ENCODE measurements at regions not wholly inside any gene's neighbourhood (a gene's known extent, or its start where the extent isn't known, plus 50 kb on each side); places are given as distances from the start of the nearest gene placed in this dataset.
A peak's percentile ranks its signal among the peaks of the same experiment; 100 is the strongest.
"Not testable (repeated sequence)": the region's sequence is repeated elsewhere in the genome, so short reads cannot be mapped to it uniquely, and the experiment has no call there.

- peak; percentile 67 for FAIRE-seq
These were observed 157.9 kb downstream of the RAP2B start for GRCh38 chr3:153319705-153320554.

GRCh38 chr3:153320585-153321128 is 158.6 kb downstream of the RAP2B start:
- FAIRE-seq, result no peak

- no peak for FAIRE-seq
These were observed 166.7 kb downstream of the RAP2B start for GRCh38 chr3:153328690-153329089.

GRCh38 chr3:153330901-153331300 is 168.9 kb downstream of the RAP2B start:
- FAIRE-seq, result no peak

GRCh38 chr3:153331676-153332075 is 169.7 kb downstream of the RAP2B start:
- peak; percentile 85 for FAIRE-seq

GRCh38 chr3:153334558-153334957 is 172.5 kb downstream of the RAP2B start:
- FAIRE-seq, result no peak

GRCh38 chr3:153337369-153337768 is 175.3 kb downstream of the RAP2B start:
- no peak for FAIRE-seq

- FAIRE-seq, result no peak
These were observed 176.5 kb downstream of the RAP2B start for GRCh38 chr3:153338487-153338886.

GRCh38 chr3:153339065-153339464 is 177.0 kb downstream of the RAP2B start:
- no peak for FAIRE-seq

- no peak for FAIRE-seq
These were observed 182.2 kb downstream of the RAP2B start for GRCh38 chr3:153343988-153344782.

GRCh38 chr3:153348457-153349107 is 186.6 kb downstream of the RAP2B start:
- no peak for FAIRE-seq

GRCh38 chr3:153349108-153349499 is 187.1 kb downstream of the RAP2B start:
- FAIRE-seq, result no peak

- peak; percentile 12 for FAIRE-seq
These were observed 188.4 kb downstream of the RAP2B start for GRCh38 chr3:153350420-153350819.

GRCh38 chr3:153354641-153355040 is 192.6 kb downstream of the RAP2B start:
- no peak for FAIRE-seq

GRCh38 chr3:153355559-153355958 is 193.5 kb downstream of the RAP2B start:
- FAIRE-seq, result no peak

GRCh38 chr3:153356908-153357307 is 194.9 kb downstream of the RAP2B start:
- FAIRE-seq, result no peak

- peak; percentile 91 for FAIRE-seq
These were observed 195.4 kb downstream of the RAP2B start for GRCh38 chr3:153357436-153357835.

GRCh38 chr3:153369561-153370374 is 207.7 kb downstream of the RAP2B start:
- no peak for FAIRE-seq

- FAIRE-seq, result no peak
These were observed 208.7 kb downstream of the RAP2B start for GRCh38 chr3:153370680-153371079.

GRCh38 chr3:153372326-153372725 is 210.3 kb downstream of the RAP2B start:
- FAIRE-seq, result no peak

- FAIRE-seq, result no peak
These were observed 211.6 kb downstream of the RAP2B start for GRCh38 chr3:153373606-153374005.

GRCh38 chr3:153378366-153378765 is 216.3 kb downstream of the RAP2B start:
- not testable (repeated sequence) for FAIRE-seq

Measured in endometrium (tissue), 2 donors.